ENCODE measurements at regions not wholly inside any gene's neighbourhood (a gene's known extent, or its start where the extent isn't known, plus 50 kb on each side); places are given as distances from the start of the nearest gene placed in this dataset.

DNA sequence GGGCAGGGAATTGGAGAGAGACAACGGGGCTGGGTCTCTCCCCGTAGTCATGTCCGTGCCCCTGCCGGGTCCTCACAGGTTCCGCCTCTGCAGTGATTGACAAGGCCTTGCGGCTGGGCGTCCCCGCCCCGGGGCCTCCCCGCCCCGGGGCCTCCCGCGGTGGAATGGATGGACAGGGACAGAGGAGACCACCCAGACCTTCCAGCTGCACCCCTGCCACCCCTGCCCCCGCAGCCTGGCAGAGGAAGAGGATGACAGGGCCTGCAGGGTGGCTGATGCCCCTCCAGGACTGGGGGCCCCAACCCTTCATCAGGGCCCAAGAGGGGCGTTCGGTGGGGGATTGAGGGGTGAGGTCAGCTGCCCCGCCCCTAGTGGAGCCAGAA is 216.4 kb upstream of the CIBAR2 start:
- no peak overlapping the region for H3K27ac ChIP-seq
- no peak for TF ChIP-seq ZFX (IDR thresholded peaks at IDR 0.05)
- TF ChIP-seq, protein P1, sequence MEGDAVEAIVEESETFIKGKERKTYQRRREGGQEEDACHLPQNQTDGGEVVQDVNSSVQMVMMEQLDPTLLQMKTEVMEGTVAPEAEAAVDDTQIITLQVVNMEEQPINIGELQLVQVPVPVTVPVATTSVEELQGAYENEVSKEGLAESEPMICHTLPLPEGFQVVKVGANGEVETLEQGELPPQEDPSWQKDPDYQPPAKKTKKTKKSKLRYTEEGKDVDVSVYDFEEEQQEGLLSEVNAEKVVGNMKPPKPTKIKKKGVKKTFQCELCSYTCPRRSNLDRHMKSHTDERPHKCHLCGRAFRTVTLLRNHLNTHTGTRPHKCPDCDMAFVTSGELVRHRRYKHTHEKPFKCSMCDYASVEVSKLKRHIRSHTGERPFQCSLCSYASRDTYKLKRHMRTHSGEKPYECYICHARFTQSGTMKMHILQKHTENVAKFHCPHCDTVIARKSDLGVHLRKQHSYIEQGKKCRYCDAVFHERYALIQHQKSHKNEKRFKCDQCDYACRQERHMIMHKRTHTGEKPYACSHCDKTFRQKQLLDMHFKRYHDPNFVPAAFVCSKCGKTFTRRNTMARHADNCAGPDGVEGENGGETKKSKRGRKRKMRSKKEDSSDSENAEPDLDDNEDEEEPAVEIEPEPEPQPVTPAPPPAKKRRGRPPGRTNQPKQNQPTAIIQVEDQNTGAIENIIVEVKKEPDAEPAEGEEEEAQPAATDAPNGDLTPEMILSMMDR (conservative IDR thresholded peaks at IDR 0.05): no peak

DNA sequence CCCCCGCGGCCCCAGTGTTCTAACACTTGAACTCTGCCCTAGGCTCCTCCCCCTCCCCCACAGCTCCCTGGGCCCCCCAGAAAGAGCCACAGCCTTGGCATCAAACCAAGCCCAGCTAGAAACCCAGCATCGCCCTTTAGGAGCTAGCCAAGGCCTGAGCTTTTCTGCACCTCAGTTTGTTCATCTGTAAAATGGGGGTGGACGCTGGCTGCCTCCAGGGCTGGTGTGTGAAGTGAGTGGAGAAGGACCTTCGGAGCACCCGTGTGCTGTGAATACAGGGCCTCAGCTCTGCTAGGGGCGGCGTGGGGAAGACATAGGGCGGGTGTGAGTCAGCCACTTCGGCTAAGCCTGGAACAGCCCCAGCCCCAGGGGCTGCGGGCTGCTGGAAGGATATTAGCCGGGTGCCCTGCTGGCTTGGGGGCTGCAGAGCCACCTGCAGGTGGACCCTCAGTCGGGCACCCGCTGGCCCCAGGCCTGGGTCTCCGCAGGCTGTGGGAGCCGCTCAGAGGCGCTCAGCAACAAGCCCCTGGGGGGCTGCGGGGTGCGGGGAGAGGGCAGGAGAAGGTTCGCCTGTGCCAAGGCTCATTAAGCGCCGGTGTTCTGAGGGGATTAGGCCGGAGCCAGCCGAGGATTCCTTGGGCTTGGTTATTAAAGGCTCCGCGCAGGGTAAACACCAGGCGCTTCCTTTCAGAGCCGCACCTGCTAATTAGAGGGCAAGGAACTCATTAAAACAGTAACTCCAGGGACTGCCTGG is 217.0 kb upstream of the CIBAR2 start:
- TF ChIP-seq, protein P1 (conservative IDR thresholded peaks at IDR 0.05): no peak
- no peak for TF ChIP-seq ZFX (IDR thresholded peaks at IDR 0.05)
- H3K27ac ChIP-seq: no peak overlapping the region

DNA sequence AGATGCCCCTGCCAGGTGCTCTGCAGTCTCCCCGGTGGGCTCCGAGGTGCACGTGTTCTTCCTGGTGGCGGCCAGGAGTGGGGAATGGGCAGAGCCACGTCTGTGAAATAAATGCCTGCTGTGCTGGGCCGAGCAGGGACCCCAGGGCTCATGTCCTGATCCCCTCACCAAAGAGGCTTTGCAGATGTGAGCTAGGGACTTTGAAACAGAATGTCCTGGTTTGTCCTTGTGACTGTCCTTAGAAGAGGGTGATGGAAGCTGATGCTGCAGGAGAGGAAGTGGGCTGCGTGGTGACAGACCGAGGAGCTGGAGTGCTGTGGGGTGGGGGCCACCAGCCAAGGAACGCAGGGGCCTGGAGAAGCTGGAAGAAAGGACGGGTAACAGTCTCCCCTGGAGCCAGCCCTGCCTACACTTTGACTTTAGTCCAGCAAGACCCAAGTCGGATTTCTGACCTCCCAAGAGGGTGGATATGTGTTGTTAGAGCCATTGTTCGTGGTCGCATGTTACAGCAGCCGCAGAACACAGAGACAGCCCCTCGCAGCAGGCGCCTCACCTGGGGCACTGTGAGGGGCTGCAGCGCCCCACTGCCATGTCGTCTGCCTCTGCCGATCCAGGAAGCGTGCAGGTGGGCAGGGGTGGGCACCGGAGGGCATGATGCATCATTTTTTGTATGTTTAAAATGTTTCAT is 217.9 kb upstream of the CIBAR2 start:
- peak overlapping the region; percentile 34 for H3K27ac ChIP-seq
- TF ChIP-seq, protein P1 (conservative IDR thresholded peaks at IDR 0.05): no peak
- TF ChIP-seq ZFX (IDR thresholded peaks at IDR 0.05): no peak

DNA sequence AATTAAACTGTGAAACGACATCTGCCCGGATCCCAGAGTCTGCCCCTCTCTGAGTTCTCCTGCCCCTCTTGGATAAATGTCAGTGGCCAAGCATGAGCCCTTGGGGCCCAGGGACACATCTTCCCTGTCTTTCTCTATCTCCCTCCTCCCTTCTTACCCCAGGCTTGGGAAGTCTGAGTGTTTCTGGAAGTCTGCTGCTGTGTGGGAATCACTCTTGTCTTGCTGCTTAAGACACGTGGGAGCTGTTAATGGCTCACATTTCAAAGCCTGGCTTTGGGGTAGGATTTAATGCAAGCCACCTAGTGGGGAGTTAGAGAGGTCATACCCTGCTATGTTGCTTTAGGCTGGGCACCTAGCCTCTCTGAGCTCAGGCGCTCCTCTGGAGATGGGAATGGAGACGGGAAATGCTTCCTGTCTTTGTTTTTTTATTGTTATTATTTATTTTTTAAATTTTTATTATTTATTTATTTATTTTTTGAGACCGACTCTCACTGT is 218.5 kb upstream of the CIBAR2 start:
- TF ChIP-seq, protein P1 (conservative IDR thresholded peaks at IDR 0.05): peak; percentile 70
- TF ChIP-seq ZFX (IDR thresholded peaks at IDR 0.05): no peak

DNA sequence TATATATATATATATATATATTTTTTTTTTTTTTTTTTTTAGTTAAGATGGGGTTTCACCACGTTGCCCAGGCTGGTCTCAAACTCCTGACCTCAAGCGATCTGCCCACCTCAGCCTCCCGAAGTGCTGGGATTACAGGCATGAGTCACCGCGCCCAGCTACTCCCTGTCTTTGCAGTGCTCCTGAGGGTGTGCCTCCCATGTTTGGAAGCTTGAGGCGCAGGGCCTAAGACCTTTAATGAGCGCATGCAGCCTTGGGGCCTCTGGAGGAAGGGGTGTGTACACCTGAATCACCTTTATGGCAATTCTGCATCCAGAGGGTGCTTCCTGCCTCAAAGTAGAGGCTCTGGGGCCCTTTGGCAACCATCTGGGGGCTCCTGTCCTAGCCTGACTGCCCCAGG is 219.4 kb upstream of the CIBAR2 start:
- no peak for TF ChIP-seq ZFX (IDR thresholded peaks at IDR 0.05)
- TF ChIP-seq, protein P1 (conservative IDR thresholded peaks at IDR 0.05): no peak
- H3K27ac ChIP-seq: no peak overlapping the region

More for the DNA sequence above, 218.5 kb upstream of the CIBAR2 start:
- H3K27ac ChIP-seq: peak overlapping the region; percentile 34

DNA sequence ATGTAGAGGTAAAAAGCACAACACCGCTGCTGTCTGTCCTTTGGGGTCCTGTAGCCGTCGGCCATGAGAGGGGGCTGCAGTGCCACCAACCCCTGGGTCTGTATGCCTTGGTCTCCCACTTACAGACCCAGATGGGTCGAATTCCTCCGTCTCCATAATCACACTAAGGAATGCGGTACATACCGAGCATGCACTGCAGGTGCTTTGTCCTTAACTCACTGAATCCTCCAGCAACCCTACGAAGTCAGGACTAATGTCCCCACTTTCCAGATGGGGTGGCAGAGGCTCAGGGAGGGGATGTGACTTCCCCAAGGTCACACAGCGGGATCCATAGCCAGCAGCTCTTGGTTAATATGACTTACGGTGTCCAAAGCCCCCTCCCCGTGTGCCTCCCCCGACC is 219.9 kb upstream of the CIBAR2 start:
- no peak for TF ChIP-seq ZFX (IDR thresholded peaks at IDR 0.05)
- TF ChIP-seq, protein P1 (conservative IDR thresholded peaks at IDR 0.05): no peak
- H3K27ac ChIP-seq: no peak overlapping the region

DNA sequence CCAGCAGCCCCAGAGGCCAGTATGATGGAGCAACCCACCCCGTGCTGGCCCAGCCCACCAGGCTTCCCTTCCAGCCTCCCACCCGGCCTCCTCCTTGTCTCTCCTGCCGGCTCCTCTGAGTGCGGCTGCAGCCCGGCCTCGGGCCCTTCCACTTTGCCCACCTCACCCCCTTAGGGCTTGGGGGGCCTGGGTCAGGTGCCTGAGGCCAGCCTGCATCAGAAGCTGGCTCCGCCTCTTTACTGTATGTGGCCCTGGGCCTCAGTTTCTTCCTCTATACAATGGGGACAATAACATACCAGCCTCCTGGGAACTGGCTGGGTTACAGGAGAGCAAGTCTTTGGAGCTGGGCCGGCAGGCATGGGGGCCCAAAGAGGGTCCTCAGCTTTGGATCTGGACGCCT is 221.1 kb upstream of the CIBAR2 start:
- H3K27ac ChIP-seq: no peak overlapping the region
- TF ChIP-seq, protein P1 (conservative IDR thresholded peaks at IDR 0.05): no peak
- no peak for TF ChIP-seq ZFX (IDR thresholded peaks at IDR 0.05)

Measured in C4-2B (cell line).